Pancreas (tissue), 10 donors: ENCODE measurements at regions not wholly inside any gene's neighbourhood (a gene's known extent, or its start where the extent isn't known, plus 50 kb on each side); places are given as distances from the start of the nearest gene placed in this dataset.

Source experiments
- ATAC-seq, 4 donors: fragments of 200-7000 bp; cut with Tn5 transposase; one replicate each; pipeline versions ENCODE4 v1.8.0 to v1.9.1; 2020; ENCODE audit warnings: mild to moderate bottlenecking in 4 of 4, moderate library complexity in 4 of 4
- DNase-seq, 6 donors: peaks; one replicate each; pipeline ENCODE4 v3.0.0-alpha.2; 2020
- FAIRE-seq: peaks from 2 replicates; lab custom pipeline; 2012; peaks lifted over from hg19 to GRCh38; lab: Jason Lieb, UNC
- H3K27ac ChIP-seq, 4 donors: fragments of 200-600 bp; sonication (generic); 1 replicate in 3 of 4; 2 replicates in 1 of 4; pipeline versions ENCODE4 v1.5.0 to v1.8.0; 2020
- H3K27me3 ChIP-seq, 4 donors: fragments of 200-600 bp; one replicate each; pipeline ENCODE4 v1.8.0; 2021
- H3K36me3 ChIP-seq, 3 donors: fragments of 200-600 bp; sonication (generic) in 1 of 3; one replicate each; pipeline versions ENCODE4 v1.5.0 to v1.8.0; 2020 to 2021
- H3K4me1 ChIP-seq, 3 donors: fragments of 200-600 bp; one replicate each; pipeline ENCODE4 v1.8.0; 2021
- H3K4me3 ChIP-seq, 4 donors: fragments of 200-600 bp; sonication (generic) in 2 of 4; one replicate each; pipeline versions ENCODE4 v1.5.0 to v1.8.0; 2020 to 2021
- H3K9me3 ChIP-seq, 4 donors: fragments of 200-600 bp; one replicate each; pipeline ENCODE4 v1.8.0; 2021
- CTCF ChIP-seq, 4 donors: fragments of 200-600 bp; sonication (generic) in 3 of 4; IDR thresholded peaks; one replicate each; pipeline versions ENCODE4 v1.5.0 to v1.8.0; 2021; ENCODE audit warnings: antibody characterized with exemption in 4 of 4
- WGBS, 2 donors: extraction: QIAGEN DNeasy Blood & Tissue Kit; methylation state at CpG; one replicate each; pipeline ENCODE4 v1.1.7; 2013; 5-methylcytosine and 5-hydroxymethylcytosine counted together
- intact Hi-C, 3 donors: fragments of 100-400 bp; cut with DNase I; formaldehyde crosslinking; loops; one replicate each; pipeline versions ENCODE4 v1.11.1 to v1.14.2; 2022
- donor health status: healthy with polysubstance abuse.
- donor health status: DM: no; HTN: no; CAD: no; lungs with moderate emphysema.
- donor health status: DM: no; HTN: no; CAD: no.
- donor health status: control.
- donor health status: control.
- donor health status: Bipolar disorder and iron deficiency.
- donor health status: DM: yes; HTN: yes; CAD: no.
- donor health status: DM: no; HTN: no; CAD: no.
- donor health status: DM: no; HTN: no; CAD: no.
- donor health status: DM: yes; HTN: yes; CAD: no.

DNA sequence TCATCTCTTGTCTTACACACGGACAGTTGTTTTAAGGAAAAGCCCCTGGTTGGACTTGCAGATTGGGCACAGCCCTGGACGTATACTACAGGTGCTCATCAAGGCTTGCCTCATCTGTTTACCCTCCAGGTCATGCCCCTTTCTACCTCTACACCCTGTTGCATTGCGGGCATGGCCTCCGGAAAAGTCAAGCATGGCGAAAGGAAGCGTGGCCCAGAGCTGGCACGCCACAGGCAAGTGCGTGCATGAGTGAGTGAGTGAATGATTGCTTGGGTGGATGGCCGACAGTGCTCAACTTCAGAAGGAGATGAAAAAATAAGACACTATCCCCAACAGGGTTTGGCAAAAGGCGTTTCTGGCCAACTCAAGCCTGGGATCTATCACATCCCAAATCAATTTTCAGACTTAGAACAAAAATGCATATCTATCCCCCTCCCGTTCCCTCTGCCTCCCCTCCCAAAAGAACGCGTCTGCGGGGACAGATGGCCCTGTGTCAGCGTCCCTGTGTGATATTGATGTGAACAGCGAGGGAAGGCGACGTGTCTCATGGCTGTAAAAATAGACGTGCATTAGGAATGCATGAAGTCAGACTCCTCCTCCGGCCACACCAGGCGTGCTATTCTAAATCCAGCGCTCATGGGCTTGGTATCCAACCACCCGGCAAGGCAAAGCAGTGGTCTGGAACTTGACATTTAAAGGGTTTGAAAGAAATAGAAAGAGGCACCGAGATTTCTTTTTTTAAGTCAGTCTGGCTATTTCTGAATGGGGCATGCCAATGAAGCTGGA is 96.0 kb downstream of the RPLP1 start:
- DNase-seq (no peak), ATAC-seq (no peak), FAIRE-seq (no peak)
- Histone ChIP-seq H3K27me3 (no peaks in the 10 kb centered on the region), H3K9me3 (no peaks in the 10 kb centered on the region), H3K4me3 (no peak overlapping the region), H3K36me3 (no peaks in the 10 kb centered on the region), H3K4me1 (no peaks in the 10 kb centered on the region), H3K27ac (no peak overlapping the region)
- intact Hi-C loops: no loop called here
- WGBS, 2 donors: 82 to 86% methylated on average over 24 of the region's 24 CpGs
- no peak for TF ChIP-seq CTCF (IDR thresholded peaks at IDR 0.05)

DNA sequence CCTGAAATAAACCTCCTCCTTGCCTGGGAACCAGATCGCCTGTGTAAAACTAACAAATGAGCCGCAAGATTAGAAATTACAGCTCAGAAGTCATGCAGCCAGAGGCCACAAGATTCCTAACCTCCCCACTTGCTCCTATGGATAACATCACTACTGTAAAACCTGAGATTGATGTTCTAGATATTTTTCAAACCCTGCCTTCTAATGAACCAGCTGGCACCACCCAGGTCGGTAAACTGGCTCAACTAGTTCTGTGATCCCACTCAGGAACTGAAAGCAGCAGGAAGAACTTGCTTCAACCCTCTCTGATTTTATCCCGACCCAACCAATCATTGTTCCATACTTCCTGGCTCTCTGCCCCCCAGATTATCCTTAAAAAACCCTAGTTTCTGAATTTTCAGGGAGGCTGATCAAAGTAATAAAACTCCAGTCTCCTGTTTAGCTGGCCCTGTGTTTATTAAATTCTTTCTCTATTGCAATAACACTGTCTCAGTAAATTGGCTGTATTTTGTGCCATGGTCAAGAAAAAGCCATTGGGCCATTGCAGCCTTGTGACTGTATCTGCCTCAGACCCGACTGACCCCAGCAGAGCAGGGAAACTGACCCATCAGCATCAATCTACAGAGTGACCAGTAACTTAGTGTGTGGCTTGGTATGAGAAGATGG is 98.9 kb downstream of the RPLP1 start:
- FAIRE-seq (no peak), DNase-seq (no peak), ATAC-seq (no peak)
- intact Hi-C loops: no loop called here
- Histone ChIP-seq H3K36me3 (no peaks in the 10 kb centered on the region), H3K27me3 (no peaks in the 10 kb centered on the region), H3K27ac (no peak overlapping the region), H3K4me1 (no peaks in the 10 kb centered on the region), H3K4me3 (no peak overlapping the region), H3K9me3 (no peaks in the 10 kb centered on the region)
- TF ChIP-seq CTCF (IDR thresholded peaks at IDR 0.05): no peak
- 33 to 41% methylated on average over 5 of the region's 5 CpGs for WGBS, 2 donors

GRCh38 chr15:69552057-69552815 is 99.6 kb downstream of the RPLP1 start:
- intact Hi-C loops: no loop called here
- DNase-seq (no peak), FAIRE-seq (no peak), ATAC-seq (no peak)
- no peaks in the 10 kb centered on the region for H3K27me3 ChIP-seq
- TF ChIP-seq CTCF (IDR thresholded peaks at IDR 0.05): no peak
- H3K4me3 ChIP-seq: no peak overlapping the region
- no peak overlapping the region for H3K27ac ChIP-seq
- 95 to 96% methylated on average over 10 of the region's 10 CpGs for WGBS, 2 donors
- no peaks in the 10 kb centered on the region for H3K36me3 ChIP-seq
- no peaks in the 10 kb centered on the region for H3K9me3 ChIP-seq
- peaks cover 0 to 4% (median 0%) of the 10 kb centered on the region in 3 donors for H3K4me1 ChIP-seq

GRCh38 chr15:69553686-69554085 is 101.1 kb downstream of the RPLP1 start:
- peaks cover 0 to 13% (median 7%) of the 10 kb centered on the region in 3 donors for H3K4me1 ChIP-seq
- FAIRE-seq (no peak), DNase-seq (no peak), ATAC-seq (no peak)
- intact Hi-C loops: no loop called here
- H3K27me3 ChIP-seq: no peaks in the 10 kb centered on the region
- no peak overlapping the region for H3K27ac ChIP-seq
- TF ChIP-seq CTCF (IDR thresholded peaks at IDR 0.05): no peak
- 82 to 87% methylated on average over 4 of the region's 4 CpGs for WGBS, 2 donors
- no peaks in the 10 kb centered on the region for H3K36me3 ChIP-seq
- H3K4me3 ChIP-seq: no peak overlapping the region
- H3K9me3 ChIP-seq: no peaks in the 10 kb centered on the region
